Esophagus squamous epithelium (tissue), 5 donors: ENCODE measurements at regions not wholly inside any gene's neighbourhood (a gene's known extent, or its start where the extent isn't known, plus 50 kb on each side); places are given as distances from the start of the nearest gene placed in this dataset.

Experiments used
- DNase-seq: peaks from one replicate; lab custom pipeline; 2025; lab: John Stamatoyannopoulos, UW
- H3K27ac ChIP-seq, 4 donors: fragments of 200-600 bp; sonication (generic); one replicate each; pipeline ENCODE4 v1.5.1; 2016 to 2019; ENCODE audit warnings: mild to moderate bottlenecking in 1 of 4
- H3K27me3 ChIP-seq, 4 donors: fragments of 200-600 bp; sonication (generic); 1 replicate in 3 of 4; 2 replicates in 1 of 4; pipeline versions ENCODE4 v1.5.1 to v1.6.0; 2017 to 2021; ENCODE audit warnings: antibody characterized with exemption in 1 of 4
- H3K36me3 ChIP-seq, 3 donors: fragments of 200-600 bp; sonication (generic); one replicate each; pipeline ENCODE4 v1.5.1; 2016 to 2019
- H3K4me1 ChIP-seq, 3 donors: fragments of 200-600 bp; sonication (generic); one replicate each; pipeline ENCODE4 v1.5.1; 2017 to 2019
- H3K4me3 ChIP-seq, 4 donors: fragments of 200-600 bp; sonication (generic); 1 replicate in 3 of 4; 2 replicates in 1 of 4; pipeline ENCODE4 v1.5.1; 2016 to 2019; ENCODE audit warnings: mild to moderate bottlenecking in 2 of 4, moderate library complexity in 1 of 4
- H3K9me3 ChIP-seq, 3 donors: fragments of 200-600 bp; sonication (generic); one replicate each; pipeline ENCODE4 v1.5.1; 2016 to 2019
- POLR2A ChIP-seq, 4 donors: fragments of 450-650 bp; IDR thresholded peaks; one replicate each; pipeline ENCODE4 v1.6.1; 2017; ENCODE audit warnings: antibody characterized with exemption in 4 of 4, mild to moderate bottlenecking in 4 of 4, moderate library complexity in 3 of 4
- WGBS, 2 donors: methylation state at CpG; one replicate each; pipeline ENCODE4 v1.1.5; 2018; 5-methylcytosine and 5-hydroxymethylcytosine counted together
- intact Hi-C: fragments of 100-400 bp; cut with DNase I; formaldehyde crosslinking; loops from one replicate; pipeline ENCODE4 v1.15.0; 2022
- TF ChIP-seq, protein P1 (sequence below), 6 experiments: fragments of 450-650 bp in 4 of 6; fragments of 200-600 bp in 2 of 6; sonication (generic) in 2 of 6; IDR thresholded peaks; one replicate each; pipeline ENCODE4 v1.5.1; 2016 to 2019; ENCODE audit warnings: antibody characterized with exemption in 6 of 6, mild to moderate bottlenecking in 4 of 6, moderate library complexity in 4 of 6
- donor health status: DM: yes; HTN: yes; CAD: no.

DNA sequence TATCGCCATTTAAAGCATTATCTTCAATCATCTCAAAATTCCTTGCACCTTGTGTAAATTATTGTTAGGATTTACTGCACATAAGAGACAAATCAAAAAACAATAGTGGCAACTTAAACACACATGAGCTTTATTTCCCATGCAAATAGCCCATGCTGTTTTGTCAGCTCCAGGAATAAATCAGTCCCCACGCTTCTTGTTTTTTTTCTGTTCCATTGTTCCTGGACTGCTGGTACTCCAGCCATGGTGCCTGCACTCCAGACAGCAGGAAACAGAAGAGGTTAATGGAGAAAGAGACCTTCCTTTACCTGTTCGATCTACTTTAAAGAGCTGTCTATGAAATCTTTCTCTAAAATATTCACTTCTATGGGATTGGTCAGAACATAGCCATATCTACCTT lies 1515.7 kb upstream of the TENM3 start:
- H3K4me1 ChIP-seq: no peaks in the 10 kb centered on the region
- no peaks in the 10 kb centered on the region for H3K27me3 ChIP-seq
- WGBS, 2 donors: 51 to 59% methylated on average over 3 of the region's 3 CpGs
- TF ChIP-seq, protein P1, sequence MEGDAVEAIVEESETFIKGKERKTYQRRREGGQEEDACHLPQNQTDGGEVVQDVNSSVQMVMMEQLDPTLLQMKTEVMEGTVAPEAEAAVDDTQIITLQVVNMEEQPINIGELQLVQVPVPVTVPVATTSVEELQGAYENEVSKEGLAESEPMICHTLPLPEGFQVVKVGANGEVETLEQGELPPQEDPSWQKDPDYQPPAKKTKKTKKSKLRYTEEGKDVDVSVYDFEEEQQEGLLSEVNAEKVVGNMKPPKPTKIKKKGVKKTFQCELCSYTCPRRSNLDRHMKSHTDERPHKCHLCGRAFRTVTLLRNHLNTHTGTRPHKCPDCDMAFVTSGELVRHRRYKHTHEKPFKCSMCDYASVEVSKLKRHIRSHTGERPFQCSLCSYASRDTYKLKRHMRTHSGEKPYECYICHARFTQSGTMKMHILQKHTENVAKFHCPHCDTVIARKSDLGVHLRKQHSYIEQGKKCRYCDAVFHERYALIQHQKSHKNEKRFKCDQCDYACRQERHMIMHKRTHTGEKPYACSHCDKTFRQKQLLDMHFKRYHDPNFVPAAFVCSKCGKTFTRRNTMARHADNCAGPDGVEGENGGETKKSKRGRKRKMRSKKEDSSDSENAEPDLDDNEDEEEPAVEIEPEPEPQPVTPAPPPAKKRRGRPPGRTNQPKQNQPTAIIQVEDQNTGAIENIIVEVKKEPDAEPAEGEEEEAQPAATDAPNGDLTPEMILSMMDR (IDR thresholded peaks at IDR 0.05): no peak
- no peak for TF ChIP-seq POLR2A (IDR thresholded peaks at IDR 0.05)
- H3K4me3 ChIP-seq: no peak overlapping the region
- no peak overlapping the region for H3K27ac ChIP-seq
- intact Hi-C loops: no loop called here
- H3K36me3 ChIP-seq: no peaks in the 10 kb centered on the region
- H3K9me3 ChIP-seq: no peaks in the 10 kb centered on the region
- no peak for DNase-seq

DNA sequence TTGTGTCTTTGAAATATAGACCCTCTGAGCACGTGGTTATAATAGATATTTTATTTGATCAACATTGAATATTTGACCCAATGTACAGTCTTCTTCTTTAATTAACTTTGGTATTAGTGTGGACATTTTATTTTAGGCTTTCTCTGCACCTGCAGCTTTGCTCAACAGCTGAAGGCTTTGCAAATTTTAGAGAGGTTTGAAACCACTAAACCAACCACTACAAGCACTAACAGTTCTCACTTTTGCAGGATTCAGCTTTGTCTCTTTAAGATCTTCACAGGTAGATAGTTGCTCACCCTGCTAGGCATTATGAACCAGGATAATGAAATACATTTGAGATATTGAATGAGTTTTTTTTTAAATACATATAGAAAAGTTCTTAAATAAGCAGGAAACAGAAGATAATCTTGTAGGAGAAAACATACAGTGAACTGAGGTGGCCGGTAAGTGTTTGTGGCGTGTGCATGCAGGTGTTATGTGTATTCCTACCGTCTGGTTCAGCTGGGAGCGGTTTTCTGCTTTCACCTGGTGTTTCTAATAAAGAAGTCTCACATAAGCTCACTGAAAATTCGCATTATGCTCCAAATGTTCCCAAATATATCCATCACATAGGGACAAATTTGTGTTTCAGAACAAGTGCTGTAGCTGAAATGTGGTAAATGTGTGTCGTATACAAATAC lies 1508.3 kb upstream of the TENM3 start:
- no peaks in the 10 kb centered on the region for H3K36me3 ChIP-seq
- no peak overlapping the region for H3K4me3 ChIP-seq
- no peaks in the 10 kb centered on the region for H3K27me3 ChIP-seq
- no peak for DNase-seq
- no peaks in the 10 kb centered on the region for H3K4me1 ChIP-seq
- 69 to 73% methylated on average over 7 of the region's 7 CpGs for WGBS, 2 donors
- intact Hi-C loops: no loop called here
- no peaks in the 10 kb centered on the region for H3K9me3 ChIP-seq
- no peak overlapping the region for H3K27ac ChIP-seq
- TF ChIP-seq, protein P1 (IDR thresholded peaks at IDR 0.05): no peak
- TF ChIP-seq POLR2A (IDR thresholded peaks at IDR 0.05): no peak

DNA sequence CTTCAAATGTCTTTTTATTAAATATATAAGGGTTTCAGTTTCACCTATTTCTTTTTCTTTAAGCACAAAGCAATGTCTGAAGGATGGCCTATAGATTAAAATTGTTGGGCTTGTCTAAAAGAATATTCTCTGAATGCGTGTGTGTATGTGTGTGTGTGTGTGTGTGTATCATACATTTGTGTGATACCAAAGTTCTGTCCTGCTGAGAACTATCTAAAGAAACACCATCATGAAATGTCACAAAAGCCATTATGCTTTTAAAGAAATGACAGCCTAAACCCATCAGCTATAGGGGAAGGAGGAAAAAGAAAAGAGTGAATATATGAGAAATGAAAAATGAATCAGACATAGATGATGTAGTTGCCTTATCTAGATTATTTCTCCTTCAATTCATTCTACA lies 1501.5 kb upstream of the TENM3 start:
- no peak for DNase-seq
- intact Hi-C loops: no loop called here
- WGBS, 2 donors: 47 to 86% methylated on average over 1 of the region's 1 CpG

DNA sequence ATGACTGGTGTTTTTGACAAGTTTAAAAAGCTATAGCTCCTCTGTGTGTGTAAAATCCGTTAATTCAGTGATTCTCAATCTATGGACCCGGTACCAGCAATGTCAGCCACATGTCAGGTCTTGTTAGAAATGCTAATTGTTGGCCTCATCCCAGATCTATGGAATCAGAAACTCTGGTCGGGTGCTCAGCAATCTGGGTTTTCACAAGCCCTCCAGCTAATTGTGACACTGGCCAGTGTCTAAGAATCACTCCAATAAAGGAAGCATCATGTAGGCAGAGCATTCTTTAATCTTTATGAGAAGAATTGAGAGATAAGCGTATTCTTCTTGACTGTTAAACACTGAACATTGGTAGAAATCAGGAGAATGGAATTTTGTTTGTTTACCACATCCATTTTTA lies 1498.2 kb upstream of the TENM3 start:
- intact Hi-C loops: no loop called here
- Histone ChIP-seq H3K27ac (no peak overlapping the region), H3K27me3 (no peaks in the 10 kb centered on the region), H3K4me3 (no peak overlapping the region), H3K4me1 (no peaks in the 10 kb centered on the region), H3K9me3 (no peaks in the 10 kb centered on the region), H3K36me3 (no peaks in the 10 kb centered on the region)
- 30 to 52% methylated on average over 4 of the region's 4 CpGs for WGBS, 2 donors
- no peak for TF ChIP-seq POLR2A (IDR thresholded peaks at IDR 0.05)
- TF ChIP-seq, protein P1 (IDR thresholded peaks at IDR 0.05): no peak
- DNase-seq: no peak

More for the DNA sequence above, 1501.5 kb upstream of the TENM3 start:
- Histone ChIP-seq H3K36me3 (no peaks in the 10 kb centered on the region), H3K27ac (no peak overlapping the region), H3K4me1 (no peaks in the 10 kb centered on the region), H3K4me3 (no peak overlapping the region), H3K9me3 (no peaks in the 10 kb centered on the region), H3K27me3 (no peaks in the 10 kb centered on the region)
- no peak for TF ChIP-seq POLR2A (IDR thresholded peaks at IDR 0.05)
- TF ChIP-seq, protein P1 (IDR thresholded peaks at IDR 0.05): no peak

DNA sequence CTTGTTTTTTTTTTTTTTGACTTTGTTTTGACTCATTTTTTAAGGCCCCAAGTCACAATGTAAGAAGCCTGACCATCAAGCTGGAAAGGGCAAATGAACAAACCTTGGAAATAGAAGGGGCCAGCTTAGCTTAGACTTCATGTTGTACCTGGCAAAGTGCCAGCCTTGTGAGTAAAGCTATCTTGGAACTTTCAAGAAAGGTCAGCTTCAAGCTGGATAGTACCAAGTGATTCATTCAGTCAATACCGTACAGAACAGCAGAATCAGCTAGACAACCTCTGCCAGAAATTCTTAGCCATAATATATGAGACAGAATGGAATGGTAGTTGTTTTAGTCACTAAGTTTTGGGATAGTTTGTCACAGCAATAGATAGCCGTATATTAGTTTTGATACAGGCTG lies 1492.2 kb upstream of the TENM3 start:
- no peaks in the 10 kb centered on the region for H3K36me3 ChIP-seq
- no peaks in the 10 kb centered on the region for H3K4me1 ChIP-seq
- no peak for DNase-seq
- no peak for TF ChIP-seq POLR2A (IDR thresholded peaks at IDR 0.05)
- TF ChIP-seq, protein P1 (IDR thresholded peaks at IDR 0.05): no peak
- H3K4me3 ChIP-seq: no peak overlapping the region
- no peak overlapping the region for H3K27ac ChIP-seq
- 75 to 79% methylated on average over 2 of the region's 2 CpGs for WGBS, 2 donors
- no peaks in the 10 kb centered on the region for H3K9me3 ChIP-seq
- intact Hi-C loops: no loop called here
- H3K27me3 ChIP-seq: no peaks in the 10 kb centered on the region
